GM12878 (cell line): ENCODE measurements at regions not wholly inside any gene's neighbourhood (a gene's known extent, or its start where the extent isn't known, plus 50 kb on each side); places are given as distances from the start of the nearest gene placed in this dataset.

Experiments used
- BCL11A ChIP-seq: IDR thresholded peaks from 2 replicates; pipeline ENCODE4 v1.6.1; 2011; ENCODE audit warnings: low read depth, low read length
- CTCF ChIP-seq, 3 experiments: IDR thresholded peaks in 2 of 3; conservative IDR thresholded peaks in 1 of 3; 2 replicates each; pipeline ENCODE4 v1.5.1; 2011; ENCODE audit warnings: low read depth in 3 of 3, low read length in 3 of 3, mild to moderate bottlenecking in 3 of 3, control low read depth in 2 of 3, moderate library complexity in 2 of 3, inconsistent platforms in 1 of 3, mixed read lengths in 1 of 3; ENCODE audit not compliant: control insufficient read depth in 2 of 3, insufficient read depth in 1 of 3; ENCODE audit errors: extremely low read depth in 1 of 3
- E2F8 ChIP-seq: fragments of 450-650 bp; IDR thresholded peaks from 2 replicates; pipeline ENCODE4 v1.6.1; 2018; ENCODE audit warnings: mild to moderate bottlenecking, low read depth, moderate library complexity; ENCODE audit not compliant: partially characterized antibody
- EZH2 ChIP-seq: IDR thresholded peaks from 2 replicates; pipeline ENCODE4 v1.6.1; 2012; ENCODE audit warnings: low read depth, mild to moderate bottlenecking, control low read depth, inconsistent platforms, low read length, borderline replicate concordance; ENCODE audit not compliant: control insufficient read depth
- FOXM1 ChIP-seq: IDR thresholded peaks from 2 replicates; pipeline ENCODE4 v1.6.1; 2012; ENCODE audit warnings: low read depth, mild to moderate bottlenecking, inconsistent platforms, low read length, moderate library complexity
- MEF2B ChIP-seq: fragments of 450-650 bp; IDR thresholded peaks from 2 replicates; pipeline ENCODE4 v1.6.1; 2018; ENCODE audit warnings: mild to moderate bottlenecking, moderate library complexity; ENCODE audit not compliant: partially characterized antibody, poor library complexity, severe bottlenecking
- MXI1 ChIP-seq: fragments of 150-350 bp; IDR thresholded peaks from 2 replicates; pipeline ENCODE4 v1.6.1; 2011; ENCODE audit warnings: low read depth, mild to moderate bottlenecking, inconsistent platforms, low read length, improper control_type of control experiment
- PKNOX1 ChIP-seq: fragments of 450-650 bp; IDR thresholded peaks from 2 replicates; pipeline ENCODE4 v1.6.1; 2016; ENCODE audit warnings: mild to moderate bottlenecking
- REST ChIP-seq: IDR thresholded peaks from 2 replicates; pipeline ENCODE4 v1.6.1; 2012; ENCODE audit warnings: mild to moderate bottlenecking, low read depth, low read length
- TAF1 ChIP-seq: IDR thresholded peaks from 2 replicates; pipeline ENCODE4 v1.6.1; 2011; ENCODE audit warnings: mild to moderate bottlenecking, low read depth, low read length, borderline replicate concordance

GRCh38 chr12:82120901-82121300, 237.3 kb downstream of the CCDC59 start:
- no peak for TF ChIP-seq BCL11A
- TF ChIP-seq MXI1, result no peak
- no peak for TF ChIP-seq E2F8
- no peak for TF ChIP-seq REST
- TF ChIP-seq PKNOX1, result no peak
- TF ChIP-seq CTCF (IDR thresholded peaks at IDR 0.05 in 2 of 3, conservative IDR thresholded peaks at IDR 0.05 in 1 of 3; ENCODE audit: control insufficient read depth in 2 of 3, extremely low read depth in 1 of 3, insufficient read depth in 1 of 3, low read depth in 3 of 3, low read length in 3 of 3), result no peak
- TF ChIP-seq TAF1, result no peak
- TF ChIP-seq MEF2B, result no peak
- TF ChIP-seq EZH2, result no peak
- TF ChIP-seq FOXM1, result no peak
